ENCODE measurements at regions not wholly inside any gene's neighbourhood (a gene's known extent, or its start where the extent isn't known, plus 50 kb on each side); places are given as distances from the start of the nearest gene placed in this dataset.

DNA sequence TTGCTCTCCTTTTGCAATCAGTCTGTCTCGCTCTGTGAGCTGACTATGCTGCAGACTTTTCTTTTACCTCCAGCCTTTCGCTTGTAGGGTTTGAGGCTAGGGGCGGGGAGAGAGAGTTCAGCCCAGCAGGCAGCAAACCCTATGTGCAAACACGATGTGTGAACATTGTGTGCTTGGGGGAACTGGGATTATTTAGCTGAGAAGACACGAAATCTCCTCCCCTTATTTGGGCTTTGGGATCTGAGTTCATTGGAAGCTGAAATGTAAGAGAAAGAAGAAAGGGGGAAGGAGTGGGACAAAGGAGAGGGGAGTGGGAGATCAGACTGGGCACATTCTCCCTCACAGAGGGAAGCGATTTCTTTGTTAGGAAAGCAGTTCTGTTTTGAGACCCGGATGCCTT, 189.6 kb upstream of the TNP1 start:
- DNase-seq: no peak

DNA sequence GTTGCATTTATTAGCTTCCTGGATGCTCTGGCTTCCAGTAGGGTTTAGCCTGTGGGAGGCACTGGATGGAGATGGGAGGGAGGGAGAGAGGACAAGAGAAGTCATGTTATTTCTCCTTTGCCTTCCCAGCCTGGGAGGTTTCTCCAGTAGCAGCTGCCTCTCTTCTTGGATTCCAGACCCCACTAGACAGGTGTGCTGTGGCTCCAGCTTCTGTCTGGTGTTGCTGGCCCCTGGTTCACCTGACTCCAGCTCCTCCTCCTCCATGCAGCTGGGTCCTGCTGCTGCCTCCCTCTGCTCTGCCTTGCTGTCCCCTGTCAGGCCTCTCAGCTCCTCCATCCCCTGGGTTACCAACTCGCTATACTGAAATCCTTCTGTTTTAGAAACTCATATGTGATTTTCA, 188.9 kb upstream of the TNP1 start:
- no peak for DNase-seq

DNA sequence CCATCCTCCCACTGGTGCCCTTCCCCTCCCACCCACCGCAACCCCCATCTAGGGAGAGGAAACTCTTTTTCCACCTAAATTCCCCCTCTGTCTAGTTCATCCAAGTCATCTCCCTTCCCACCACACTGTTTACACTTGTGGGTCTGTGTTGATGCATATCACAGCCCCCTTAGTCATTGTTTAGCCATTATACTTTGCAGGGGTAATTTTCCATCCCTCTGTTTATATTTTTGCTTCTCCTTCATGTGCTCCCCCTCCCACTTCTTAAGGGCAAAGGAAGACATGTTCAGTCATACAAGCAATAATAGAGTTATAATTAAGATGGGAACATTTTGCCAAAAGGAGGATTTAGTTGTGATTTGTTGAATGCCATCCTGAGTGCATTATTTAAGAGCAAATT, 187.8 kb upstream of the TNP1 start:
- DNase-seq: no peak

DNA sequence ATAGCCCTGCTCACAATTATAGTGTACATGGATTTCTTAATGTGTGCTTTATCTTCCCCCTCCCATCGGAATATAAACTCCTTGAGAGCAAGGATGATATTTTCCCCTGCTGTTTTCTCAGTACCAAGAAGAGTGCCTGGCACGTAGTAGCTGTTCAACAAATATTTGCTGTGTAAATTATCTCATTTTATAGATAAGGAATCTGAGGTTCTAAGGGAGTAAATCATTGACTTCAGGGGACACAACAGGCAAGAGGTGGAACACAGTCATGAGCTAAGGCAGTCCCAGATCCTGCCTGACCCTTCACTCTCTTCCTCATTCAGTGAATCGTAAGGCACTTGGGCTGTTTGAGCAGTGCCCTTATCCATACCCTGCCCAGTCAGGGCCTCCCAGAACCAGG, 187.3 kb upstream of the TNP1 start:
- DNase-seq: no peak

GRCh38 chr2:217045700-217046475, 186.0 kb upstream of the TNP1 start:
- no peak for DNase-seq

DNA sequence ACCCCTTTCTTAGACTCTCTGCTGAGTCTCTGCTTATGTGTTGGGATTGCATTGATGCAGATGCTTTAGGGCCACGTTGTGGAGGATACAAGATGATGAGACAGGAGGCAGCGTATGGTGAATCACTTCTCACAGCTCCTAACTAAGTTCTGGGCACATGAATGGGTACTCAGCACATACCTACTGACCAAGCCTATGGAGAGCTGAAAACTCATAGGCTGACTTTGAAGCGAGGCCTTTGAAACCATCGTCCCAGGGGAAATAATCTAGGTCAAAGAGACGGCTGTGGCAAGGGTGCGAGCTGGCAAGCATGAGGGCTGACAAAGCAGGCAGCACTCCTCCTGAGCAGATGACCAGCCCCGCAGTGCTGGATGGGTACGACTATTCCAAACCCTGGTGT, 180.2 kb upstream of the TNP1 start:
- DNase-seq: no peak

DNA sequence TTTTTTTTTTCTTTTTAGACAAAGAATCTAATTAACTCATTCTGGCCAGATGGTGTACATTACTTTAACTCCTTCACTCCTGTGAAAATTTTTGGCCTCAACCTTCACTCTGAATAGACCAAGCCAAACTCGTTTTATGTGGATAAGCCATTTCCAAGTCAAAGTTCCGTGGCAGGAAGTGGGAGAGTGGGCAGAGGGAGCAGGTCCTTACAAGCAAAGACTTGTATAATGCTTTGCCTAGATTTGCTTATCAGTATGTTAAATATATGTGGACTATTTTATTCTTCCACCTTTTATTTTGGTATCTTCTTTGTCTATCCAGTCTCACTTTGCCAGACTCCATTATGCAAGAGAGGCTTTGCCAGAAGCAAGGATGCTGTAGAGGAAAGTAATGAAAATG, 178.1 kb upstream of the TNP1 start:
- DNase-seq: no peak

DNA sequence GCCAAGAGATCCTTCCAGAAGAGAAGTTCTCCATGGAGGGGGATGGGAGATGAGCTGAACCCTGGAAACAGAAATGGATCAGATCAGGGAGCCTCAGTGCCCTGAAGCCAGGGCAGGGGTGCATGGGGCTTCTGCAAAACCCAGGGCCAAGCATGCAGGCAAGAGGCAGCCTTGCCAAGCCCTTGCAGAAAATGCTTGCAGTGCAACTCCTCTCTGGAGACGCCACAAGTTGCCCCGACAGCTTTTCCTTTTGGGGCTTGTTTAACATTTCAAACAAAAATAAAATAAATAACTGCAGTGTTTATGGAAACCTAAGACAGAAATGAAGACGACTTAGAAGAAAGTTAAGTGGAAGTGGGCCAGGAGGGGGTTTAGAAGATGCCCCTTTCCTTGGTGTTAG, 177.5 kb upstream of the TNP1 start:
- DNase-seq: no peak

- DNase-seq: no peak
Measured at GRCh38 chr2:217035967-217036366, 176.1 kb upstream of the TNP1 start.

- no peak for DNase-seq
Measured at GRCh38 chr2:217033186-217033585, 173.3 kb upstream of the TNP1 start.

- no peak for DNase-seq
Measured at GRCh38 chr2:217031445-217031844, 171.6 kb upstream of the TNP1 start.

GRCh38 chr2:217030081-217030480, 170.2 kb upstream of the TNP1 start:
- DNase-seq: no peak

- no peak for DNase-seq
Measured at GRCh38 chr2:217028128-217028527, 168.3 kb upstream of the TNP1 start.

GRCh38 chr2:217027414-217027813, 167.6 kb upstream of the TNP1 start:
- DNase-seq: no peak

DNA sequence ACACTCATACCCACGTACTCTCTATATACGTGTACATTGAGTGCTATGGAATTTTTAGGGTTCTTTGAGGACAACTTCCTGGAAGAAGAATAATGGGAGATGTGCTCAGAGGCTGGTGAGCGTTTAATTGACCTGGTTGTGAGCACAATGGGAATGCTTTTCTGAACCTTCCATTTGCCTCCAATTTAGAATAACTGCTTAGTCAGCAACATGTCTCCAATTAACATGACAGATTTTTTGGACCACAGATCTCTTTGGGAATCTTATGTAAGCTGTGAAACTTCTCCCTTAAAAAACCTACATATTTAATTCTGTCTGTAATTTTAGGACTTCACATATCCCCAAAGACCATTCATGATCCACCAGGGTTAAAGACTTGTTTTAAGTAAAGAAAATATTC, 166.7 kb upstream of the TNP1 start:
- DNase-seq: no peak

DNA sequence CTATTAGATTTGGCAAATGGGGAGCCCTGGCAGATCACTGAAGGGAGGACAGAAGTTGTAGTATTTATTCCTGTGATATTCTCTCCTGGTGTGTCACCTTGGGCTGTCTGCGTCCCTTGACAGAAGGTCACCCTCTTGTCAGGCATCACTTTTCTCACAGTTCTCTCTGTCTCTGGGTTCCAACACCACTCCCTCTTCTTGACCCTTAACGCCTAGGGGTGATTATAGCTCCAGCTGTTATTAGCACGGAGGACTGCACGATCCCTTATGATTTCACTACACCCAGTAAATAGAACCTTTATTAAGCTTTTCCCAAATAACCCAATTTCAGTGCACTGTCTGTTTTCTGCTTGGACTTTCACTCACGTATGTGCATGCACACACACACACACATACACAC, 166.3 kb upstream of the TNP1 start:
- no peak for DNase-seq

DNA sequence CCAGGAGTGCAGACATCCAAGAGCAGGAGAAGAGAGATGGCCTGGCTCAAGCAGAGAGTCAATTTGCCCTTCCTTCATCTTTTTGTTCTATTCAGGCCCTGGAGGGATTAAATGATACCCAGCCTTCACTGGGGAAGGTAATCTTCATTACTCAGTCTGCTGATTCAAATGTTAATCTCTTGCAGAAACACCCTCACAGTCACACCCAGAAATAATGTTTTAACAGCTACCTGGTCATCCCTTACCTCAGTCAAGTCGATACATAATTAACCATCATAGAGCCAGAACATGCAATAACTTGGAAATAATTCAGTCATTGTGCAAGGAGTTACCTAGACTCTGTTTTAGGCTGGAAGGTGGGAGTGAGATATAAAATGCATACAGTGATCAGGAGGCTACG, 163.7 kb upstream of the TNP1 start:
- DNase-seq: no peak

DNA sequence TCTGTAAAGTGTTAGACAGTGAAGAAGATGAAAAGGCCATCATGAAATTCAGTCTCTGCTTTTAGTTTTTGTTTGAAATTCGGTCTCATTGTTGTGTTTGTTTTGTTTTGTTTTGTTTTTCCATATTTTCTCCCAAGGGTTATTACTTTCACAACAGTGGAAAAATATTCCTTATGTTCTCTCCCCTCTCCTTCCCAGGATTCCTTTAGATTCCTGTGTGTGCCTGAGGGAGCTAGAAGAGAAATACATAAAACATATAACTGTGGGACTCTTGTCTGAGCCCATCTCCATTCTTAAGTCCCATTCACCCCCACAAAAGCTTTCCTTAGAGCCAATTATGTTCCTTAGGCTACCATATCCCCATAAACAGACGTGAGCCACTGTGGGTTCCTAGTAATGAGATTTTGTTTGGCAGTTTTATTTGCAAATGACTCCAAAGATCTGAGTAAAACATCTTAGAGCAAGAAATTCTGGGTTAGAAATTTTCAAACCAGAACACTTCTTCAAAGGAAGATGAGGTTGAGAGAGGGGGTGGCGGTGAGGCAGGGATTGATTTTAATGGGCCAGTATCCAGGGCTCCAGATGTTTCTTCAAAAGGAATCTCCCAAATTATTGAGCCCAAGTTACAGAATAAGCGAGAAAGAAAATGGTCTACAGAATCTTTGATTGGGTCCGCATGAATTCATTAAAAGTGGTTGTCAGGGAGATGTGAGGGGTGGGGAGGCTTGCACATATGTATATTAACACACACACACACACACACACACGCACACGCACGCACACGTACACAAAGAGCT, 157.8 kb upstream of the TNP1 start:
- no peak for DNase-seq

GRCh38 chr2:217016796-217017419, 157.0 kb upstream of the TNP1 start:
- DNase-seq: no peak

DNA sequence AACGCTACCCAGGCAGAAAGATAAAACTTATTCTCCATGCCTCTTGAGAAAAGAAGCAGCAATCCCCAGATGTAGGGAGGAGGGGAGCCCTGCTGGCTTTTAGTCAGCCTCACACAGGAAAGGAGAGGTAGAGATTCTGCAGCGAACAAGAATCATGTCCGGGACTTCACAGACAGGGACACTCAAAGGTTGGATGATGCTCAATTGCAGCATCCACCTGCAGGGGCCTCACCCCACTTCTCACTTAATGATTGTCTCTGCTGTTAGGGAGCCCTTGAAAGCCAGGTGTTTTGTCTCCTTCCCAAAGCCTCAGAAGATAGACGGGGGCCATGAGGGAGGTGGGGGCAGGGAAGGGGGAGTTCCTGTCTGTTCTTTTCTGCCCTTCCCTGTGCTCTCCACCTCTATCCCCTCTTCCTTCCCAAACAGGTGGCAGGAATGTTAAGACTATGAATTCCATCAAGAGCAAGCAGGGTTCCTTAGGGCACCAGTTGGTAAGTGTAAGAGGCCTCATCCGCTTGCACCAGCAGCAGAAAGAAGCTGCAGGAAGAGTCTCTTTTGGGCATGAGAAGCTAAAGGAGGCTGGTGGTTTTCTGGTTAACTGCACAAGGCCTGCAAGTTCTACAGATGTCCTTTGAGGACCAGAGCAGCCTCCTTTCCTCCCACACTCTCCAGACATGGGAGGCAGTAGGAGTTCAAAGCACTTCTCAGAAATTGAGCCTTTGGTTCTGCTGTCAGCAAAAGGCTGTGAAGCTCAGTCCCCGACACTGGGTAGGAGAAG, 154.7 kb upstream of the TNP1 start:
- DNase-seq: no peak

DNA sequence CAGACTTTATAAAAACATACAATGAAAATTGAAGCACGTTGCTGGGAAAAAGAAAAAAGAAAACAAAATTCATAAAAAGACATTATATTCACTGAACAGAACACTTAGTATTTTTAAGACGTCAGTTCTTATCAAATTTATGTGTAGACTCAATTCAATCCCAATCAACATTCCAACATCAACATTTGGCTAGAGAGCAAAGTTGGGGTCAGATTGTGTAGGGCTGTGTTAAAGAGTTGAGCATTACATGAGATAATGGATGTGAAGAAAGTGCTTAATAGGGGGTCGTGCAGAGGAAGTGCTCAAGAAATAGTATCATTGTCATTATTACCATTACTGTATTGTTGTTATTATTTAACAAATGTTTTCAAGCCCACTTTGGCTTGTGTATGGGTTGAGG, 154.1 kb upstream of the TNP1 start:
- no peak for DNase-seq

GRCh38 chr2:217011576-217011975, 151.7 kb upstream of the TNP1 start:
- no peak for DNase-seq

DNA sequence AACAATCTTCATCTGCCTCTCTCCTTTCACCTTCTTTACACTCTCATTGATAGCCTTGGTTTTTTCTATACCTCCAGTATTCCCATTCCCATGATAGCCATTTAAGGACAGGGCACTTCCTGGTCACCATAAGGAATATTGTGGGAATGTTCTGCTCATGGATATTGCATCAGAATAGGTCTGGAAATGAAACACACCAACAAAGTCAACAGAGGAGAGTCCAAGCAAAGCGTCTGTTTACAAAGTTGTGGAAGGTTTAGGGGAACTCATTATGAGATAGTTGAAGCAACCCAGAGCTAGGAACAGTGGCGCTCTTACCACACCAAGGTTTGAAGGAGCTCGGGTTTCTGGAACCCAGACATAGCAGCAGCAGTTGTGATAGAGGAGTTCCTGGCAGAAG, 150.3 kb upstream of the TNP1 start:
- no peak for DNase-seq
